A549 (cell line): ENCODE measurements at regions not wholly inside any gene's neighbourhood (a gene's known extent, or its start where the extent isn't known, plus 50 kb on each side); places are given as distances from the start of the nearest gene placed in this dataset.

Experiments
- ATAC-seq, 2 experiments: fragments of 200-7000 bp in 1 of 2; fragments of >200 bp in 1 of 2; cut with Nextera tagmentation in 1 of 2; cut with Tn5 transposase in 1 of 2; 3 replicates each; pipeline versions ENCODE4 v1.8.0 to v1.9.1; 2018 to 2020; ENCODE audit warnings: mild to moderate bottlenecking in 1 of 2, moderate library complexity in 1 of 2
- CTCF ChIA-PET: fragments of 300-600 bp; sonication (Branson Sonifier 250); formaldehyde crosslinking; extraction: SDS; loops from one replicate; lab custom pipeline; 2021; ENCODE audit warnings: antibody characterized with exemption, inconsistent platforms; lab: Yijun Ruan, JAX
- POLR2A ChIA-PET: fragments of 350-600 bp; formaldehyde crosslinking; extraction: SDS; loops from one replicate; lab custom pipeline; 2021; ENCODE audit warnings: antibody characterized with exemption, inconsistent platforms; lab: Yijun Ruan, JAX
- DNase-seq, 2 experiments: peaks; one replicate each; pipeline versions ENCODE4 v3.0.0 to v3.0.0-alpha.2; 2011 to 2016; ENCODE audit warnings: low read depth in 1 of 2, low spot score in 1 of 2
- FAIRE-seq: peaks from 2 replicates; lab custom pipeline; 2011; peaks lifted over from hg19 to GRCh38; lab: Jason Lieb, UNC
- H3K27ac ChIP-seq, 2 experiments: fragments of >200 bp; sonication (Bioruptor Twin); formaldehyde crosslinking; 3 replicates each; pipeline ENCODE4 v1.5.1; 2016 to 2017
- H3K4me1 ChIP-seq: fragments of >200 bp; sonication (Bioruptor Twin); formaldehyde crosslinking; 3 replicates; pipeline ENCODE4 v1.6.1; 2016
- H3K4me2 ChIP-seq: fragments of >200 bp; sonication (Bioruptor Twin); formaldehyde crosslinking; 3 replicates; pipeline ENCODE4 v1.6.1; 2016
- H3K4me3 ChIP-seq: fragments of >200 bp; sonication (Bioruptor Twin); formaldehyde crosslinking; 3 replicates; pipeline ENCODE4 v1.5.1; 2016
- H3K9me3 ChIP-seq: fragments of >200 bp; sonication (Bioruptor Twin); formaldehyde crosslinking; 3 replicates; pipeline ENCODE4 v1.6.1; 2016
- CBX2 ChIP-seq: fragments of 200-600 bp; sonication (generic); IDR thresholded peaks from 2 replicates; pipeline ENCODE4 v1.6.1; 2016; ENCODE audit warnings: low read depth, mild to moderate bottlenecking, borderline replicate concordance
- CEBPB ChIP-seq, 2 experiments: fragments of >200 bp in 1 of 2; sonication (Bioruptor Twin) in 1 of 2; formaldehyde crosslinking in 1 of 2; IDR thresholded peaks; 2 replicates each; pipeline ENCODE4 v1.6.1; 2012 to 2016
- EHMT2 ChIP-seq: fragments of 200-600 bp; sonication (generic); IDR thresholded peaks from 2 replicates; pipeline ENCODE4 v1.6.1; 2016; ENCODE audit warnings: antibody characterized with exemption, low read depth, mild to moderate bottlenecking, moderate library complexity
- EP300 ChIP-seq, 2 experiments: fragments of >200 bp; sonication (Bioruptor Twin); formaldehyde crosslinking; IDR thresholded peaks; 2 replicates in 1 of 2; 3 replicates in 1 of 2; pipeline ENCODE4 v1.6.1; 2016 to 2017
- FOSB ChIP-seq: fragments of 250-450 bp; sonication (Bioruptor Pico); IDR thresholded peaks from 2 replicates; pipeline ENCODE4 v1.5.0; 2020; ENCODE audit warnings: mild to moderate bottlenecking, moderate library complexity
- FOSL2 ChIP-seq, 2 experiments: fragments of 450-650 bp in 1 of 2; fragments of >200 bp in 1 of 2; sonication (Bioruptor Twin) in 1 of 2; formaldehyde crosslinking; IDR thresholded peaks; 2 replicates each; pipeline versions ENCODE4 v1.5.0 to v1.6.1; 2016 to 2020; ENCODE audit warnings: mild to moderate bottlenecking in 1 of 2, moderate library complexity in 1 of 2
- FOXS1 ChIP-seq: fragments of 250-450 bp; sonication (Bioruptor Pico); IDR thresholded peaks from 2 replicates; pipeline ENCODE4 v1.5.0; 2020; ENCODE audit warnings: mild to moderate bottlenecking, moderate library complexity
- GATA3 ChIP-seq: IDR thresholded peaks from 2 replicates; pipeline ENCODE4 v1.6.1; 2012; ENCODE audit warnings: borderline replicate concordance
- HOXB5 ChIP-seq: fragments of 250-450 bp; sonication (Bioruptor Pico); IDR thresholded peaks from 2 replicates; pipeline ENCODE4 v1.5.0; 2020; ENCODE audit warnings: mild to moderate bottlenecking, moderate library complexity
- JUN ChIP-seq, 2 experiments: fragments of >200 bp; sonication (Bioruptor Twin); formaldehyde crosslinking; IDR thresholded peaks; 2 replicates in 1 of 2; 3 replicates in 1 of 2; pipeline ENCODE4 v1.6.1; 2016 to 2017
- JUNB ChIP-seq: fragments of >200 bp; sonication (Bioruptor Twin); formaldehyde crosslinking; IDR thresholded peaks from 2 replicates; pipeline ENCODE4 v1.6.1; 2016
- MAFK ChIP-seq: fragments of 450-650 bp; IDR thresholded peaks from 2 replicates; pipeline ENCODE4 v1.6.1; 2014; ENCODE audit not compliant: partially characterized antibody
- MYC ChIP-seq: IDR thresholded peaks from 2 replicates; pipeline ENCODE4 v1.6.1; 2012; ENCODE audit warnings: mild to moderate bottlenecking, inconsistent platforms, low read length, improper control_type of control experiment, borderline replicate concordance
- NR3C1 ChIP-seq: fragments of >200 bp; sonication (Bioruptor Twin); formaldehyde crosslinking; IDR thresholded peaks from 3 replicates; pipeline ENCODE4 v1.6.1; 2017
- RAD21 ChIP-seq, 2 experiments: fragments of >200 bp in 1 of 2; sonication (Bioruptor Twin) in 1 of 2; formaldehyde crosslinking in 1 of 2; IDR thresholded peaks in 1 of 2; conservative IDR thresholded peaks in 1 of 2; 2 replicates in 1 of 2; 3 replicates in 1 of 2; pipeline ENCODE4 v1.6.1; 2012 to 2018; ENCODE audit warnings: inconsistent platforms in 1 of 2
- RCOR1 ChIP-seq: fragments of 150-350 bp; IDR thresholded peaks from 2 replicates; pipeline ENCODE4 v1.6.1; 2014; ENCODE audit warnings: antibody characterized with exemption, low read length, low read depth
- SMC3 ChIP-seq: fragments of >200 bp; sonication (Bioruptor Twin); formaldehyde crosslinking; IDR thresholded peaks from 3 replicates; pipeline ENCODE4 v1.6.1; 2018; ENCODE audit warnings: inconsistent platforms
- ZC3H11A ChIP-seq: fragments of 450-650 bp; IDR thresholded peaks from 2 replicates; pipeline ENCODE4 v1.6.1; 2014; ENCODE audit warnings: antibody characterized with exemption, mild to moderate bottlenecking
- ZFP36 ChIP-seq: fragments of 450-650 bp; IDR thresholded peaks from 2 replicates; pipeline ENCODE4 v1.6.1; 2014; ENCODE audit warnings: borderline replicate concordance; ENCODE audit not compliant: partially characterized antibody
- WGBS: methylation state at CpG from one replicate; pipeline ENCODE4 v1.1.6; 2017; ENCODE audit errors: missing lambda C conversion rate; 5-methylcytosine and 5-hydroxymethylcytosine counted together
- TF ChIP-seq, protein P1 (sequence below): fragments of 200-600 bp; sonication (generic); IDR thresholded peaks from 2 replicates; pipeline ENCODE4 v1.6.1; 2016; ENCODE audit warnings: antibody characterized with exemption, mild to moderate bottlenecking, moderate library complexity
- TF ChIP-seq, protein P2 (sequence below): fragments of >200 bp; sonication (Bioruptor Twin); formaldehyde crosslinking; IDR thresholded peaks from 2 replicates; pipeline ENCODE4 v1.6.1; 2016
- TF ChIP-seq, protein P3 (sequence below): IDR thresholded peaks from 2 replicates; pipeline ENCODE4 v1.6.1; 2012; ENCODE audit warnings: low read depth, borderline replicate concordance
- TF ChIP-seq, protein P4 (sequence below): IDR thresholded peaks from 2 replicates; pipeline ENCODE4 v1.6.1; 2012
- TF ChIP-seq, protein P5 (sequence below): fragments of >200 bp; sonication (Bioruptor Twin); formaldehyde crosslinking; IDR thresholded peaks from 3 replicates; pipeline ENCODE4 v1.6.1; 2016
- TF ChIP-seq, protein P6 (sequence below): IDR thresholded peaks from 2 replicates; pipeline ENCODE4 v1.6.1; 2012

DNA sequence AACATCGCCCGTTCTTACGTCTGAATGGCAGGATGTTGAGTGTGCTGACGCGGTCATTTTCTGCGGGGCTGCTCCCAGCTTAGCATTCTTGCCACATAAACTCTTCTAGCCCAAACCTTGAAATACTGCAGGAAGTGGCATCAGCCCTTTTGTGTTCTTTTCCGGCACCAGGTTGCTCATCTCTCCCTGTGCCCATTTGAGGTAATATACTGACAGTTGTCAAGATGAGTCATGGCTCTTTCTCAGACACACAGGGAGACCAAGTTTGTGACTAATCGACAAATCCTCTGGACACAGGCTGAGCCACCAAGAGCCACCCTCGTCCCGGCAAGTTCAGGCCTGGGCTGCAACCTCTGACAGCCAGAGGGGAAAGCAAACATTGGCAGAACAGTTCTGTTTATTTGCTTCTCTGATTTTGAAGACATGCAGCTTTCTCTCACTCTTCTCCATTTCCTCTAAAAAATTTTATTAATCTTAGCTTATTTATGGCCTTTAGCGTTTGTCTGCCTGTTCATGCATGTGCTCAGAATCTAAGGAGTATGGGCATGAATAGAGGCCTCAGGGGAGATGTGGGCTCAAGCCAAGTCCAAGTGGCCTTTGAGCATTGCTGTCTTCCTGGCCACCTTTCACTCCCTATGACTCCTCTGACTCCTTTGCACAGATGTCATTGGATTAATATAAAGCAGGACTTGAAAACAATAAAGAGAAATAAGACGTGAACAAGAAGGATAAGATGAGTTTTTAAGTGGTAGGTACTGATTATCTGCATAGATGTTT lies 328.2 kb upstream of the JAG1 start:
- CTCF ChIA-PET, result interaction anchor here (0.6 to 2.6 kb wide), 8 partner anchors 18 to 522 kb away, joined by 3 to 14 read pairs (median 3); partner anchors contain the start of gene JAG1
- Histone ChIP-seq H3K9me3 (peaks cover 6% of the 10 kb centered on the region), H3K4me3 (no peak overlapping the region), H3K4me1 (peaks cover 29% of the 10 kb centered on the region), H3K27ac (peak overlapping the region; percentile 84 to 85), H3K4me2 (peak overlapping the region; percentile 65)
- TF ChIP-seq, protein P1, sequence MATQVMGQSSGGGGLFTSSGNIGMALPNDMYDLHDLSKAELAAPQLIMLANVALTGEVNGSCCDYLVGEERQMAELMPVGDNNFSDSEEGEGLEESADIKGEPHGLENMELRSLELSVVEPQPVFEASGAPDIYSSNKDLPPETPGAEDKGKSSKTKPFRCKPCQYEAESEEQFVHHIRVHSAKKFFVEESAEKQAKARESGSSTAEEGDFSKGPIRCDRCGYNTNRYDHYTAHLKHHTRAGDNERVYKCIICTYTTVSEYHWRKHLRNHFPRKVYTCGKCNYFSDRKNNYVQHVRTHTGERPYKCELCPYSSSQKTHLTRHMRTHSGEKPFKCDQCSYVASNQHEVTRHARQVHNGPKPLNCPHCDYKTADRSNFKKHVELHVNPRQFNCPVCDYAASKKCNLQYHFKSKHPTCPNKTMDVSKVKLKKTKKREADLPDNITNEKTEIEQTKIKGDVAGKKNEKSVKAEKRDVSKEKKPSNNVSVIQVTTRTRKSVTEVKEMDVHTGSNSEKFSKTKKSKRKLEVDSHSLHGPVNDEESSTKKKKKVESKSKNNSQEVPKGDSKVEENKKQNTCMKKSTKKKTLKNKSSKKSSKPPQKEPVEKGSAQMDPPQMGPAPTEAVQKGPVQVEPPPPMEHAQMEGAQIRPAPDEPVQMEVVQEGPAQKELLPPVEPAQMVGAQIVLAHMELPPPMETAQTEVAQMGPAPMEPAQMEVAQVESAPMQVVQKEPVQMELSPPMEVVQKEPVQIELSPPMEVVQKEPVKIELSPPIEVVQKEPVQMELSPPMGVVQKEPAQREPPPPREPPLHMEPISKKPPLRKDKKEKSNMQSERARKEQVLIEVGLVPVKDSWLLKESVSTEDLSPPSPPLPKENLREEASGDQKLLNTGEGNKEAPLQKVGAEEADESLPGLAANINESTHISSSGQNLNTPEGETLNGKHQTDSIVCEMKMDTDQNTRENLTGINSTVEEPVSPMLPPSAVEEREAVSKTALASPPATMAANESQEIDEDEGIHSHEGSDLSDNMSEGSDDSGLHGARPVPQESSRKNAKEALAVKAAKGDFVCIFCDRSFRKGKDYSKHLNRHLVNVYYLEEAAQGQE, result no peak
- TF ChIP-seq MYC (no peak), JUN (IDR thresholded peaks at IDR 0.05) (peak; percentile 93 to 95; a peak in 4 of 5 replicates), GATA3 (peak; percentile 94), EHMT2 (0 out of 2 replicates have a peak, but pooled peaks have one; percentile 35), FOSB (no peak), RCOR1 (no peak), FOSL2 (IDR thresholded peaks at IDR 0.05) (peak; percentile 98), FOSL2 (CRISPR knock-in tag; IDR thresholded peaks at IDR 0.05) (peak; percentile 99), CBX2 (no peak), HOXB5 (CRISPR knock-in tag) (peak; percentile 40; the same call in 1 of the 2 replicates), FOXS1 (CRISPR knock-in tag) (0 out of 2 replicates have a peak, but pooled peaks have one; percentile 5), MAFK (peak; percentile 99), RAD21 (conservative IDR thresholded peaks at IDR 0.05 in 1 of 2, IDR thresholded peaks at IDR 0.05 in 1 of 2) (peak; percentile 53 to 73; a peak in 4 of 5 replicates), JUNB (peak; percentile 97), EP300 (IDR thresholded peaks at IDR 0.05) (peak; percentile 93; a peak in 4 of 5 replicates), NR3C1 (no peak), ZFP36 (peak; percentile 57), SMC3 (peak; percentile 71; the same call in 2 of the 3 replicates), ZC3H11A (no peak), CEBPB (IDR thresholded peaks at IDR 0.05) (peak; percentile 87 to 90)
- TF ChIP-seq, protein P2, sequence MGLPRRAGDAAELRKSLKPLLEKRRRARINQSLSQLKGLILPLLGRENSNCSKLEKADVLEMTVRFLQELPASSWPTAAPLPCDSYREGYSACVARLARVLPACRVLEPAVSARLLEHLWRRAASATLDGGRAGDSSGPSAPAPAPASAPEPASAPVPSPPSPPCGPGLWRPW, result 0 out of 2 replicates have a peak, but pooled peaks have one; percentile 56
- TF ChIP-seq, protein P3, sequence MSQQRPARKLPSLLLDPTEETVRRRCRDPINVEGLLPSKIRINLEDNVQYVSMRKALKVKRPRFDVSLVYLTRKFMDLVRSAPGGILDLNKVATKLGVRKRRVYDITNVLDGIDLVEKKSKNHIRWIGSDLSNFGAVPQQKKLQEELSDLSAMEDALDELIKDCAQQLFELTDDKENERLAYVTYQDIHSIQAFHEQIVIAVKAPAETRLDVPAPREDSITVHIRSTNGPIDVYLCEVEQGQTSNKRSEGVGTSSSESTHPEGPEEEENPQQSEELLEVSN, result peak; percentile 60; the same call in 1 of the 2 replicates
- TF ChIP-seq, protein P4, sequence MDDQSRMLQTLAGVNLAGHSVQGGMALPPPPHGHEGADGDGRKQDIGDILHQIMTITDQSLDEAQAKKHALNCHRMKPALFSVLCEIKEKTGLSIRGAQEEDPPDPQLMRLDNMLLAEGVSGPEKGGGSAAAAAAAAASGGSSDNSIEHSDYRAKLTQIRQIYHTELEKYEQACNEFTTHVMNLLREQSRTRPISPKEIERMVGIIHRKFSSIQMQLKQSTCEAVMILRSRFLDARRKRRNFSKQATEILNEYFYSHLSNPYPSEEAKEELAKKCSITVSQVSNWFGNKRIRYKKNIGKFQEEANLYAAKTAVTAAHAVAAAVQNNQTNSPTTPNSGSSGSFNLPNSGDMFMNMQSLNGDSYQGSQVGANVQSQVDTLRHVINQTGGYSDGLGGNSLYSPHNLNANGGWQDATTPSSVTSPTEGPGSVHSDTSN, result peak; percentile 80
- TF ChIP-seq, protein P5, sequence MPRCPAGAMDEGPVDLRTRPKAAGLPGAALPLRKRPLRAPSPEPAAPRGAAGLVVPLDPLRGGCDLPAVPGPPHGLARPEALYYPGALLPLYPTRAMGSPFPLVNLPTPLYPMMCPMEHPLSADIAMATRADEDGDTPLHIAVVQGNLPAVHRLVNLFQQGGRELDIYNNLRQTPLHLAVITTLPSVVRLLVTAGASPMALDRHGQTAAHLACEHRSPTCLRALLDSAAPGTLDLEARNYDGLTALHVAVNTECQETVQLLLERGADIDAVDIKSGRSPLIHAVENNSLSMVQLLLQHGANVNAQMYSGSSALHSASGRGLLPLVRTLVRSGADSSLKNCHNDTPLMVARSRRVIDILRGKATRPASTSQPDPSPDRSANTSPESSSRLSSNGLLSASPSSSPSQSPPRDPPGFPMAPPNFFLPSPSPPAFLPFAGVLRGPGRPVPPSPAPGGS, result peak; percentile 80; the same call in 1 of the 3 replicates
- TF ChIP-seq, protein P6, sequence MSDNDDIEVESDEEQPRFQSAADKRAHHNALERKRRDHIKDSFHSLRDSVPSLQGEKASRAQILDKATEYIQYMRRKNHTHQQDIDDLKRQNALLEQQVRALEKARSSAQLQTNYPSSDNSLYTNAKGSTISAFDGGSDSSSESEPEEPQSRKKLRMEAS, result peak; percentile 89
- peak; percentile 91 to 98 for DNase-seq
- 4% methylated on average over 12 of the region's 12 CpGs for WGBS
- POLR2A ChIA-PET, result interaction anchor here (0.7 to 1.7 kb wide), 5 partner anchors 77 to 331 kb away, joined by 3 to 10 read pairs (median 4); partner anchors contain the start of gene JAG1
- peak; percentile 100 for FAIRE-seq
- peak; percentile 97 to 98 for ATAC-seq
